Osteocyte (in vitro differentiated cells): ENCODE measurements at regions not wholly inside any gene's neighbourhood (a gene's known extent, or its start where the extent isn't known, plus 50 kb on each side); places are given as distances from the start of the nearest gene placed in this dataset.

ENCODE experiments used
- DNase-seq: peaks from one replicate; pipeline ENCODE4 v3.0.0; 2021; ENCODE audit warnings: mixed read lengths; ENCODE audit not compliant: unreplicated experiment; ENCODE audit errors: extremely low spot score
- H3K27ac Mint-ChIP-seq: one replicate; pipeline ENCODE4 v1.8.0; 2021; ENCODE audit warnings: mild to moderate bottlenecking, mixed read lengths; ENCODE audit not compliant: unreplicated experiment
- H3K27me3 Mint-ChIP-seq: one replicate; pipeline ENCODE4 v1.8.0; 2021; ENCODE audit warnings: mixed read lengths; ENCODE audit not compliant: unreplicated experiment
- H3K36me3 Mint-ChIP-seq: one replicate; pipeline ENCODE4 v1.8.0; 2021; ENCODE audit warnings: mixed read lengths; ENCODE audit not compliant: unreplicated experiment
- H3K4me1 Mint-ChIP-seq: one replicate; pipeline ENCODE4 v1.8.0; 2021; ENCODE audit warnings: mixed read lengths; ENCODE audit not compliant: unreplicated experiment
- H3K4me3 Mint-ChIP-seq: one replicate; pipeline ENCODE4 v1.8.0; 2021; ENCODE audit warnings: mild to moderate bottlenecking, moderate library complexity, mixed read lengths; ENCODE audit not compliant: unreplicated experiment
- H3K9me3 Mint-ChIP-seq: one replicate; pipeline ENCODE4 v1.8.0; 2021; ENCODE audit warnings: mixed read lengths; ENCODE audit not compliant: unreplicated experiment
- TF ChIP-seq, protein P1 (sequence below): fragments of 200-600 bp; sonication (generic); IDR thresholded peaks from 2 replicates; pipeline ENCODE4 v1.5.0; 2021; ENCODE audit warnings: antibody characterized with exemption, mild to moderate bottlenecking, moderate library complexity

DNA sequence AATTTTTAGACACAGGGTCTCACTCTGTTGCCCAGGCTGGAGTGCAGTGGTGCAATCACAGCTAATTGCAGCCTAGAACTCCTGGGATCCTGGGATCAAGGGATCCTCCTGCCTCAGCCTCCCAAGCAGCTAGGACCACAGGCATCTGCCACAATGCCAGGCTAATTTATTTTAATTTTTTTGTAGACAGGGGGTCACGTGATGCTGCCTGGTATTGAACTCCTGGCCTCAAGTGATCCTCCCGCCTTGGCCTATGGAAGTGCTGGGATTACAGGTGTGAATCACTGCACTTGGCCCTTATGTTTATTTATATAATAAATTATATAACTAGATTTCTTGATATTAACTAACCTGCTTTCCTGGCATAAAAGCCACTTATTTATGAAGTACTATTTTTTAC is 1081.7 kb upstream of the FANCL start:
- H3K4me3 Mint-ChIP-seq, result no peak overlapping the region
- H3K27ac Mint-ChIP-seq, result no peak overlapping the region
- no peaks in the 10 kb centered on the region for H3K36me3 Mint-ChIP-seq
- H3K27me3 Mint-ChIP-seq, result no peaks in the 10 kb centered on the region
- no peak for DNase-seq
- TF ChIP-seq, protein P1, sequence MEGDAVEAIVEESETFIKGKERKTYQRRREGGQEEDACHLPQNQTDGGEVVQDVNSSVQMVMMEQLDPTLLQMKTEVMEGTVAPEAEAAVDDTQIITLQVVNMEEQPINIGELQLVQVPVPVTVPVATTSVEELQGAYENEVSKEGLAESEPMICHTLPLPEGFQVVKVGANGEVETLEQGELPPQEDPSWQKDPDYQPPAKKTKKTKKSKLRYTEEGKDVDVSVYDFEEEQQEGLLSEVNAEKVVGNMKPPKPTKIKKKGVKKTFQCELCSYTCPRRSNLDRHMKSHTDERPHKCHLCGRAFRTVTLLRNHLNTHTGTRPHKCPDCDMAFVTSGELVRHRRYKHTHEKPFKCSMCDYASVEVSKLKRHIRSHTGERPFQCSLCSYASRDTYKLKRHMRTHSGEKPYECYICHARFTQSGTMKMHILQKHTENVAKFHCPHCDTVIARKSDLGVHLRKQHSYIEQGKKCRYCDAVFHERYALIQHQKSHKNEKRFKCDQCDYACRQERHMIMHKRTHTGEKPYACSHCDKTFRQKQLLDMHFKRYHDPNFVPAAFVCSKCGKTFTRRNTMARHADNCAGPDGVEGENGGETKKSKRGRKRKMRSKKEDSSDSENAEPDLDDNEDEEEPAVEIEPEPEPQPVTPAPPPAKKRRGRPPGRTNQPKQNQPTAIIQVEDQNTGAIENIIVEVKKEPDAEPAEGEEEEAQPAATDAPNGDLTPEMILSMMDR, result no peak
- no peaks in the 10 kb centered on the region for H3K9me3 Mint-ChIP-seq
- no peaks in the 10 kb centered on the region for H3K4me1 Mint-ChIP-seq

DNA sequence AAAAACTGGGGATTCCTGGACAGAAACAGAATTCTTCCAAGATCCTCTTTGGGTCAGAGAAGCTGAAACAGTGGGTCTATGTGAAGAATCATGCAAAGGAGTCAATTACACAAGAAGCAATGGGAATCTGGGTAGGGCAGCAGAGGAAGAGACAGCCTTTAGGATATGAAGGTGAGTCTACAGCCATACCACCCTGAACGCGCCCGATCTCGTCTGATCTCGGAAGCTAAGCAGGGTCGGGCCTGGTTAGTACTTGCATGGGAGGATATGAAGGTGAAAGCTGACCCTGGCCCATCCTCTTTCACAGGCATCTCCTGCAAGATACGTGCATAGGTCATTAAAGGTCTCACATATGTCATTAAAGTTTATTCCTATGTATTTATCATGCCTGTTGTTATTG is 1080.9 kb upstream of the FANCL start:
- no peaks in the 10 kb centered on the region for H3K27me3 Mint-ChIP-seq
- H3K4me3 Mint-ChIP-seq, result no peak overlapping the region
- H3K4me1 Mint-ChIP-seq, result no peaks in the 10 kb centered on the region
- no peaks in the 10 kb centered on the region for H3K9me3 Mint-ChIP-seq
- TF ChIP-seq, protein P1, result no peak
- no peak for DNase-seq
- H3K27ac Mint-ChIP-seq, result no peak overlapping the region
- no peaks in the 10 kb centered on the region for H3K36me3 Mint-ChIP-seq

DNA sequence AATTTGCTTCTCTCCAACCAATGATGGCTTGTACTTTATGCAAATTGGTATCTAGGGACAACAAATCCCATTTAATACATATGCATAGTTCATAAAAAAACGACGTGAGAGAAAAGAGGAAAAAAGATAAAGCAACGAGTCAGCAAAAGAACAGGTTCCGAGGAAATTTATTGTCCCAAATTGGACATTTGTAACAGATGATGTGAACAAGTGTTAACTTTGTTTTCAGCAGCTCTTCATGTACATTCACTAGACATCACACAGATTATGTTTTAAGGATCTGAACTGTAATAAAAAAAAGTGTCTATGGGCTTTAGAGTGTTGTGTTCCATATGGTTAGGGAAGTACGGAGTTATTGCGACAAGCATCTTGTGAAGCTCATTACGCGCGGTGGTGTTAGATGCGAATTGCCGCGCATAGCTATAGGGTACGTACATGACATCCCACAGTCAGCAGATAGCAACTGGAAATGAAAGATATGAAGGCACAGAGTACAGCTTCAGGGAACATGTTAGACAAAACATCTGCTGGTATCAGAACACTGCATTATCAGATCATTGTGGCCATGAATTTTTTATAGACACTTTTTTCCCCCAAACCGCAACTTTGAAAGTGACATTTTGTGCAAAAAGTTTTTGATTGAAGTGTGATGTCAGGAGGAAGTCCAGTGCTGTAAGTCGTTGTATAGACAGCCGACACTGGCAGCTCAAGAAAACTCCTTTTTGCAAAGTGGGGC is 1073.1 kb upstream of the FANCL start:
- no peak overlapping the region for H3K4me3 Mint-ChIP-seq
- no peak overlapping the region for H3K27ac Mint-ChIP-seq
- no peaks in the 10 kb centered on the region for H3K36me3 Mint-ChIP-seq
- DNase-seq, result no peak
- TF ChIP-seq, protein P1, result no peak
- H3K4me1 Mint-ChIP-seq, result no peaks in the 10 kb centered on the region
- peaks cover 8% of the 10 kb centered on the region for H3K27me3 Mint-ChIP-seq
- H3K9me3 Mint-ChIP-seq, result no peaks in the 10 kb centered on the region

DNA sequence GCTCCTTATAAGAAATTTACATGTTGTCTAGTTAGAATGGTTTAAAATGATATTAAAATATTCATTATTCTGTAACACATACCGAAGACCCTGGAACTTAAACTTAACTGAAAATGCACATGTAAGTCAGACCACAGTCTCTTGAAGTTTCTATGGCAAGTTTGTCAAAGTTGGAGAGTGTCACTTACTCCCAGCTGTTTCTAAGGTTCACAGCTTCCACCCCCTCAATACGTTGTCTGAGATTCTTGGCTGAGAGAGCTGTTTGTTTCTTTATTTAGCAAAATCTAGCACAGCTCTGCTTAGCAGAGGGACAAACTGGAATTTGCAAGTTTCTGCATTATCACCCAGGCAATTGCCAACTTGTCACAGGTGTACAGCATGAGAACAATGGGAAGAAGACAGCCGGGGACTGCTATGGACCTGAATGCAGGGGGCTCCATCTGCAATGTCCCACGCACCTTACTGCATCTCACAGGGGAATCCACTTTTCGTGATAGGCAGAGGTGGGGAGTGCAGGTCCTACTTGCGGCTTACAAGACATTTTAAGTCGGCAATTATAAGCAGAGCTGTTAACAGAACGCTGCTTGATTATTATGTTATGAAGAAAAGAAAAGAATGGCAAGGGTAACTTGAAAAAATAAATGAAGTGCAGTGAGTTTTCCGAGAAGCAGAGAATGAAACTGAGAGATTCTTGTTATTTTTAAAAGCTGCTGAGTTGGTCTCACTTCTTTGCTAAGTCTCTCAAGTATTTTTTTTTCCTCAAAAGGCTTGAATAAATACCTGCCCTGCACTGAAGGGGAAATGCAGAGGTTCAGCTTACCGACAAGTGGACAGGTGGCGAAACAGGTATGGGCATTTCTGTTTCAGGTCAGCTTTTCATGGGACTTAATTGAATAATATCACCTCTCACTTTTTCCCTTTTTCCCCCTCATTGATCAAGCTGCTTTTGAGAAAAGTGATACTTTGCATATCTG is 1072.1 kb upstream of the FANCL start:
- TF ChIP-seq, protein P1, result no peak
- Mint-ChIP-seq H3K27me3 (peaks cover 8% of the 10 kb centered on the region), H3K27ac (no peak overlapping the region), H3K36me3 (no peaks in the 10 kb centered on the region), H3K4me3 (no peak overlapping the region), H3K9me3 (no peaks in the 10 kb centered on the region), H3K4me1 (no peaks in the 10 kb centered on the region)
- DNase-seq, result no peak

DNA sequence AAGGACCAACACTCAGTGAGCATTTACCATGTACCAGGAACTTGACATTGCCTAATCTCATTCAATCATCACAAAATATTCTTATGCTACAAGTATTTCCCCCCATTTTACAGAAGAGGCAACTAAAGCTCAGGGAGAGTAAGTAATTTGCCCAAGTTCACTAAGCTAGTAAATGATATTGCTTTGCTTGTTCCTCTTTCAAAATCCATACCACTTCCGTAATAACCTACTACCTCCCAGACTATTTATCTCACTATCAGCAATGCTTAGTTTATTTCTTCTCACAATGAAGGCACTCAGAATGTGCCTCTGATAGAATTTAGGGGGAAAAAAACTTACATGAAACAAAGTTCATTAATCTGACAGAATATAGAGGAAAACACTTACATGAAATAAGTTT is 1070.9 kb upstream of the FANCL start:
- Mint-ChIP-seq H3K27ac (no peak overlapping the region), H3K9me3 (no peaks in the 10 kb centered on the region), H3K36me3 (no peaks in the 10 kb centered on the region), H3K4me1 (no peaks in the 10 kb centered on the region), H3K27me3 (peaks cover 8% of the 10 kb centered on the region), H3K4me3 (no peak overlapping the region)
- TF ChIP-seq, protein P1, result no peak
- DNase-seq, result no peak
